Caco-2 (cell line): ENCODE measurements at regions not wholly inside any gene's neighbourhood (a gene's known extent, or its start where the extent isn't known, plus 50 kb on each side); places are given as distances from the start of the nearest gene placed in this dataset.

Experiments used
- BruUV-seq: library from RNA; stranded (reverse); fragments of 400-500 nt; replicated peaks from 2 replicates; lab custom pipeline; 2021; lab: Mats Ljungman, UMichigan
- CTCF ChIA-PET: fragments of 300-600 bp; sonication (Branson Sonifier 250); formaldehyde crosslinking; loops from one replicate; lab custom pipeline; 2022; ENCODE audit warnings: antibody characterized with exemption; lab: Charles Lee
- POLR2A ChIA-PET: fragments of 300-600 bp; sonication (Branson Sonifier 250); formaldehyde crosslinking; loops from one replicate; lab custom pipeline; 2022; ENCODE audit warnings: antibody characterized with exemption; lab: Charles Lee
- DNase-seq, 2 experiments: peaks; one replicate each; pipeline versions ENCODE4 v3.0.0 to v3.0.0-alpha.2; 2020 to 2022
- H3K27me3 ChIP-seq: replicated peaks from 2 replicates; pipeline ENCODE4 v1.6.0; 2011; ENCODE audit warnings: low read length; ENCODE audit not compliant: control insufficient read depth, insufficient read depth
- H3K36me3 ChIP-seq: 2 replicates; pipeline ENCODE4 v1.5.1; 2011; ENCODE audit warnings: low read length; ENCODE audit not compliant: control insufficient read depth, insufficient read depth
- H3K4me1 ChIP-seq: fragments of 250-450 bp; sonication (Bioruptor Pico); 2 replicates; pipeline ENCODE4 v1.5.1; 2020; ENCODE audit warnings: mild to moderate bottlenecking
- H3K4me3 ChIP-seq: 2 replicates; pipeline ENCODE4 v1.5.1; 2011; ENCODE audit warnings: low read depth, mild to moderate bottlenecking, control low read depth, low read length
- H3K9me3 ChIP-seq: fragments of 250-450 bp; sonication (Bioruptor Pico); 2 replicates; pipeline ENCODE4 v1.5.1; 2020; ENCODE audit warnings: mild to moderate bottlenecking, moderate library complexity
- H3K27ac Mint-ChIP-seq: one replicate; pipeline ENCODE4 v1.8.0; 2022; ENCODE audit warnings: mixed read lengths; ENCODE audit not compliant: unreplicated experiment
- H3K27me3 Mint-ChIP-seq: one replicate; pipeline ENCODE4 v1.8.0; 2022; ENCODE audit warnings: mixed read lengths; ENCODE audit not compliant: insufficient read depth, unreplicated experiment
- H3K36me3 Mint-ChIP-seq: one replicate; pipeline ENCODE4 v1.8.0; 2022; ENCODE audit warnings: mild to moderate bottlenecking, mixed read lengths; ENCODE audit not compliant: insufficient read depth, unreplicated experiment
- H3K4me1 Mint-ChIP-seq: one replicate; pipeline ENCODE4 v1.8.0; 2022; ENCODE audit warnings: low read depth, mixed read lengths; ENCODE audit not compliant: unreplicated experiment
- H3K4me3 Mint-ChIP-seq: one replicate; pipeline ENCODE4 v1.8.0; 2022; ENCODE audit warnings: mild to moderate bottlenecking, moderate library complexity, mixed read lengths; ENCODE audit not compliant: unreplicated experiment
- H3K9me3 Mint-ChIP-seq: one replicate; pipeline ENCODE4 v1.8.0; 2022; ENCODE audit warnings: mixed read lengths; ENCODE audit not compliant: unreplicated experiment
- intact Hi-C: fragments of 100-400 bp; cut with micrococcal nuclease; formaldehyde crosslinking; loops from one replicate; pipeline ENCODE4 v1.10.0; 2022; ENCODE audit not compliant: unreplicated experiment
- TF ChIP-seq, protein P1 (sequence below), 2 experiments: fragments of 200-600 bp in 1 of 2; IDR thresholded peaks; 1 replicate in 1 of 2; 2 replicates in 1 of 2; pipeline versions ENCODE4 v1.5.1 to v1.8.0; 2011 to 2022; ENCODE audit warnings: antibody characterized with exemption in 1 of 2, control low read depth in 1 of 2, inconsistent platforms in 1 of 2, low read depth in 1 of 2, low read length in 1 of 2, mild to moderate bottlenecking in 1 of 2, moderate library complexity in 1 of 2; ENCODE audit not compliant: insufficient read depth in 1 of 2, severe bottlenecking in 1 of 2, unreplicated experiment in 1 of 2

DNA sequence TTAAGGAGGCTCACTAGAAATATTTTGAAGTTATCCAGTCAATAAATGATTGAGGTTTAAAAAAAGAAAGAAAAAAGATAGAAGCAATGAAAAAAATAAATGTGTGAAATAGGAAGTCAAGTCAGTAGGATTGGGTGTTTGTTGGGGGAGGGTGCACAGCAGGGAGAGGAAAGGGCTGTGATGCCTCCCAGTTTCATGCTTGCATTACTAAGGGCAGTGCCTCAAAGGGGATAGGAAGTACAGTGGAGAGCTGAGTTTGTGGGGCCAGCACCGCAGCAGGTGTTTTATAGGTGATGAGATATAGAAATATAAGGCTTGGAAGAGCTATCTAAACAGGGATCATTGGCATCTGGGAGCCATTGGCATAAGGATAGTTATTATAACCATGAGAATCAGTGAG lies 919.2 kb downstream of the STIM2 start:
- no TSS peak for BruUV-seq
- H3K27me3 Mint-ChIP-seq = peaks cover 2% of the 10 kb centered on the region
- no peak overlapping the region for H3K27ac Mint-ChIP-seq
- no peaks in the 10 kb centered on the region for H3K36me3 ChIP-seq
- no peak for DNase-seq
- H3K9me3 Mint-ChIP-seq = no peaks in the 10 kb centered on the region
- H3K4me1 ChIP-seq = no peaks in the 10 kb centered on the region
- no peaks in the 10 kb centered on the region for H3K36me3 Mint-ChIP-seq
- intact Hi-C loops = no loop called here
- no peak overlapping the region for H3K4me3 Mint-ChIP-seq
- CTCF ChIA-PET = no interaction called here
- POLR2A ChIA-PET = no interaction called here
- TF ChIP-seq, protein P1, sequence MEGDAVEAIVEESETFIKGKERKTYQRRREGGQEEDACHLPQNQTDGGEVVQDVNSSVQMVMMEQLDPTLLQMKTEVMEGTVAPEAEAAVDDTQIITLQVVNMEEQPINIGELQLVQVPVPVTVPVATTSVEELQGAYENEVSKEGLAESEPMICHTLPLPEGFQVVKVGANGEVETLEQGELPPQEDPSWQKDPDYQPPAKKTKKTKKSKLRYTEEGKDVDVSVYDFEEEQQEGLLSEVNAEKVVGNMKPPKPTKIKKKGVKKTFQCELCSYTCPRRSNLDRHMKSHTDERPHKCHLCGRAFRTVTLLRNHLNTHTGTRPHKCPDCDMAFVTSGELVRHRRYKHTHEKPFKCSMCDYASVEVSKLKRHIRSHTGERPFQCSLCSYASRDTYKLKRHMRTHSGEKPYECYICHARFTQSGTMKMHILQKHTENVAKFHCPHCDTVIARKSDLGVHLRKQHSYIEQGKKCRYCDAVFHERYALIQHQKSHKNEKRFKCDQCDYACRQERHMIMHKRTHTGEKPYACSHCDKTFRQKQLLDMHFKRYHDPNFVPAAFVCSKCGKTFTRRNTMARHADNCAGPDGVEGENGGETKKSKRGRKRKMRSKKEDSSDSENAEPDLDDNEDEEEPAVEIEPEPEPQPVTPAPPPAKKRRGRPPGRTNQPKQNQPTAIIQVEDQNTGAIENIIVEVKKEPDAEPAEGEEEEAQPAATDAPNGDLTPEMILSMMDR (IDR thresholded peaks at IDR 0.05; ENCODE audit: insufficient read depth in 1 of 2, low read depth in 1 of 2, low read length in 1 of 2, severe bottlenecking in 1 of 2, unreplicated experiment in 1 of 2) = no peak
- no peaks in the 10 kb centered on the region for H3K9me3 ChIP-seq
- H3K4me1 Mint-ChIP-seq = no peaks in the 10 kb centered on the region
- H3K4me3 ChIP-seq = no peak overlapping the region
- H3K27me3 ChIP-seq = no peaks in the 10 kb centered on the region

DNA sequence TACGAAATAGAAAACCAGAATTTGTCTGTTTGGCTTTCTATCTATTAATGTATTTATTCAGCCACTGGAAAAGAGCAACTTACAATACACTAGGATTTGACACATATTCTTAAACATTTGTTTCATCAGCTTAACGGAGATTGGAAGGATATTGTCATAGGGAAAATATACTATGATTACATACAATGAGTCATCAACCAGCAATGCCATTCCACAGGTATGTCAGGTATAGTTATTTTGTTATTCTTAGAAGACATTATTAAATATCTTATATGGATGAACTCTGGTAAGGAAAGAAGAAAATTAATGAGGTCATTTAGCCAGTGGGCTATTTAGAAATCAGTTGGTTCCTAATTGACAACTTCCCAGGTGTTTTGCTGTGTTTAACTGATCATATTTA lies 926.6 kb downstream of the STIM2 start:
- no TSS peak for BruUV-seq
- H3K4me1 ChIP-seq = no peaks in the 10 kb centered on the region
- DNase-seq = no peak

DNA sequence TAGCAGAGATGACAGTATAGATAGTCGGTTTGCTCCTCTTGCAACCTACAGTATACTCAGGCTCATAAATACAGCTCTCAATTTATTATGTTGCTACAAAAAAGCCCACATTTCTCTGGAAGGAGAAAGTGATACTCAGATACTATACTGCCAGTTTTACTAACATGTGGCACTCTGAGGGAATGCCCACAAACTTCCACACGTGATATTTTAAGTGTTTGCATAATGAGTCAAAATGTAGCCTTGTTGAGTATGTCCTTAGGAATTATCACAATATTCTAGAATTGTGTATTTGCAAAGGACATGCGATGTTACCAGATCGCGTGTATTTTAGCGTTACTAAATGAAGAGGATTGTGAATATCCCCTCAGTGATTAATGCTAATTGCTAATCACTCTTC lies 929.1 kb downstream of the STIM2 start:
- H3K4me3 ChIP-seq = no peak overlapping the region
- Mint-ChIP-seq H3K4me1 (no peaks in the 10 kb centered on the region), H3K9me3 (no peaks in the 10 kb centered on the region), H3K27ac (no peak overlapping the region), H3K4me3 (no peak overlapping the region), H3K36me3 (no peaks in the 10 kb centered on the region), H3K27me3 (peaks cover 3% of the 10 kb centered on the region)
- POLR2A ChIA-PET = no interaction called here
- no TSS peak for BruUV-seq
- H3K4me1 ChIP-seq = no peaks in the 10 kb centered on the region
- no peaks in the 10 kb centered on the region for H3K27me3 ChIP-seq
- CTCF ChIA-PET = no interaction called here
- intact Hi-C loops = no loop called here
- no peak for DNase-seq
- no peaks in the 10 kb centered on the region for H3K36me3 ChIP-seq
- no peaks in the 10 kb centered on the region for H3K9me3 ChIP-seq
- TF ChIP-seq, protein P1 (IDR thresholded peaks at IDR 0.05; ENCODE audit: insufficient read depth in 1 of 2, low read depth in 1 of 2, low read length in 1 of 2, severe bottlenecking in 1 of 2, unreplicated experiment in 1 of 2) = no peak

More for the DNA sequence above, 926.6 kb downstream of the STIM2 start:
- Mint-ChIP-seq H3K27ac (no peak overlapping the region), H3K4me1 (no peaks in the 10 kb centered on the region), H3K9me3 (no peaks in the 10 kb centered on the region), H3K4me3 (no peak overlapping the region), H3K36me3 (no peaks in the 10 kb centered on the region), H3K27me3 (peaks cover 3% of the 10 kb centered on the region)
- no peaks in the 10 kb centered on the region for H3K9me3 ChIP-seq
- TF ChIP-seq, protein P1 (IDR thresholded peaks at IDR 0.05; ENCODE audit: insufficient read depth in 1 of 2, low read depth in 1 of 2, low read length in 1 of 2, severe bottlenecking in 1 of 2, unreplicated experiment in 1 of 2) = no peak
- H3K27me3 ChIP-seq = no peaks in the 10 kb centered on the region
- ChIA-PET CTCF (no interaction called here), POLR2A (no interaction called here)
- no peak overlapping the region for H3K4me3 ChIP-seq
- H3K36me3 ChIP-seq = no peaks in the 10 kb centered on the region
- intact Hi-C loops = no loop called here
